Left lung (tissue), 4 donors: ENCODE measurements at regions not wholly inside any gene's neighbourhood (a gene's known extent, or its start where the extent isn't known, plus 50 kb on each side); places are given as distances from the start of the nearest gene placed in this dataset.

Experiments
- ATAC-seq: fragments of 200-7000 bp; cut with Tn5 transposase; one replicate; pipeline ENCODE4 v1.9.1; 2020; ENCODE audit warnings: moderate library complexity
- DNase-seq, 4 donors: peaks; one replicate each; pipeline ENCODE4 v3.0.0-alpha.2; 2013 to 2020
- H3K27ac ChIP-seq, 2 donors: fragments of 200-600 bp; sonication (generic) in 1 of 2; one replicate each; pipeline versions ENCODE4 v1.5.0 to v1.8.0; 2020 to 2021
- H3K27me3 ChIP-seq, 2 donors: fragments of 200-600 bp; sonication (generic) in 1 of 2; one replicate each; pipeline versions ENCODE4 v1.5.0 to v1.8.0; 2020 to 2021
- H3K36me3 ChIP-seq, 2 donors: fragments of 200-600 bp; sonication (generic) in 1 of 2; one replicate each; pipeline versions ENCODE4 v1.5.0 to v1.8.0; 2020 to 2021
- H3K4me1 ChIP-seq, 2 donors: fragments of 200-600 bp; one replicate each; pipeline ENCODE4 v1.8.0; 2021
- H3K4me3 ChIP-seq, 2 donors: fragments of 200-600 bp; sonication (generic) in 1 of 2; one replicate each; pipeline versions ENCODE4 v1.5.0 to v1.8.0; 2020 to 2021; ENCODE audit warnings: mild to moderate bottlenecking in 1 of 2
- H3K9me3 ChIP-seq, 2 donors: fragments of 200-600 bp; sonication (generic) in 1 of 2; one replicate each; pipeline versions ENCODE4 v1.5.0 to v1.8.0; 2020 to 2021
- CTCF ChIP-seq, 2 donors: fragments of 200-600 bp; sonication (generic) in 1 of 2; IDR thresholded peaks; one replicate each; pipeline versions ENCODE4 v1.5.0 to v1.8.0; 2021; ENCODE audit warnings: antibody characterized with exemption in 2 of 2
- intact Hi-C, 2 donors: fragments of 100-400 bp; cut with DNase I; formaldehyde crosslinking; loops; one replicate each; pipeline versions ENCODE4 v1.11.2 to v1.14.2; 2022
- donor health status: DM: no; HTN: yes; CAD: no.
- donor health status: DM: no; HTN: no; CAD: no.

GRCh38 chr10:128418819-128419218 lies 292.6 kb upstream of the MKI67 start:
- TF ChIP-seq CTCF (IDR thresholded peaks at IDR 0.05) = no peak
- intact Hi-C loops = no loop called here
- H3K9me3 ChIP-seq = no peaks in the 10 kb centered on the region
- peaks cover 0 to 14% of the 10 kb centered on the region in 2 donors for H3K27me3 ChIP-seq
- H3K4me1 ChIP-seq = no peaks in the 10 kb centered on the region
- no peaks in the 10 kb centered on the region for H3K36me3 ChIP-seq
- H3K4me3 ChIP-seq = no peak overlapping the region
- DNase-seq (no peak), ATAC-seq (no peak)
- no peak overlapping the region for H3K27ac ChIP-seq

- Histone ChIP-seq H3K4me3 (no peak overlapping the region), H3K9me3 (no peaks in the 10 kb centered on the region), H3K4me1 (no peaks in the 10 kb centered on the region), H3K27me3 (peaks cover 0 to 14% of the 10 kb centered on the region in 2 donors), H3K36me3 (no peaks in the 10 kb centered on the region), H3K27ac (no peak overlapping the region)
- intact Hi-C loops = no loop called here
- DNase-seq (no peak), ATAC-seq (no peak)
- no peak for TF ChIP-seq CTCF (IDR thresholded peaks at IDR 0.05)
These were observed 293.3 kb upstream of the MKI67 start for GRCh38 chr10:128419466-128420019.

GRCh38 chr10:128420623-128421022 lies 294.4 kb upstream of the MKI67 start:
- Histone ChIP-seq H3K36me3 (no peaks in the 10 kb centered on the region), H3K9me3 (no peaks in the 10 kb centered on the region), H3K27ac (no peak overlapping the region), H3K27me3 (peaks cover 0 to 14% of the 10 kb centered on the region in 2 donors), H3K4me3 (no peak overlapping the region), H3K4me1 (no peaks in the 10 kb centered on the region)
- intact Hi-C loops = no loop called here
- no peak for ATAC-seq
- no peak for TF ChIP-seq CTCF (IDR thresholded peaks at IDR 0.05)
- no peak for DNase-seq

GRCh38 chr10:128421371-128422160 lies 295.3 kb upstream of the MKI67 start:
- TF ChIP-seq CTCF (IDR thresholded peaks at IDR 0.05) = no peak
- Histone ChIP-seq H3K9me3 (no peaks in the 10 kb centered on the region), H3K4me3 (no peak overlapping the region), H3K4me1 (no peaks in the 10 kb centered on the region), H3K27me3 (peaks cover 0 to 14% of the 10 kb centered on the region in 2 donors), H3K36me3 (no peaks in the 10 kb centered on the region), H3K27ac (no peak overlapping the region)
- DNase-seq (no peak), ATAC-seq (no peak)
- intact Hi-C loops = no loop called here

GRCh38 chr10:128422190-128422589 lies 296.0 kb upstream of the MKI67 start:
- Histone ChIP-seq H3K4me3 (no peak overlapping the region), H3K27ac (no peak overlapping the region), H3K4me1 (no peaks in the 10 kb centered on the region), H3K36me3 (no peaks in the 10 kb centered on the region), H3K9me3 (no peaks in the 10 kb centered on the region), H3K27me3 (peaks cover 0 to 14% of the 10 kb centered on the region in 2 donors)
- intact Hi-C loops = no loop called here
- no peak for TF ChIP-seq CTCF (IDR thresholded peaks at IDR 0.05)
- DNase-seq (no peak), ATAC-seq (no peak)
